HCT116 (cell line): ENCODE measurements at regions not wholly inside any gene's neighbourhood (a gene's known extent, or its start where the extent isn't known, plus 50 kb on each side); places are given as distances from the start of the nearest gene placed in this dataset.

Experiments used
- ATAC-seq: fragments of 200-7000 bp; cut with Tn5 transposase; 2 replicates; pipeline ENCODE4 v1.9.1; 2020; ENCODE audit warnings: mild to moderate bottlenecking, moderate library complexity
- BruUV-seq: library from RNA; stranded (reverse); fragments of 400-500 nt; replicated peaks from 2 replicates; lab custom pipeline; 2021; lab: Mats Ljungman, UMichigan
- CTCF ChIA-PET: fragments of 300-600 bp; sonication (Branson Sonifier 250); formaldehyde crosslinking; loops from one replicate; lab custom pipeline; 2021; ENCODE audit warnings: antibody characterized with exemption; lab: Charles Lee
- POLR2A ChIA-PET: fragments of 300-600, 350-600 bp; sonication (Branson Sonifier 250); formaldehyde crosslinking; loops from one replicate; lab custom pipeline; 2021; ENCODE audit warnings: antibody characterized with exemption; lab: Charles Lee
- RAD21 ChIA-PET, 2 experiments: fragments of 300-600 bp; sonication (Branson Sonifier 250); formaldehyde crosslinking; loops; one replicate each; lab custom pipeline; 2023; ENCODE audit warnings: low total read pairs in 2 of 2; ENCODE audit not compliant: uncharacterized antibody in 2 of 2, unreplicated experiment in 2 of 2, low non-redundant PET in 1 of 2; lab: Charles Lee
- DNase-seq: peaks from one replicate; pipeline ENCODE4 v3.0.0-alpha.2; 2010; ENCODE audit warnings: low read depth, low spot score
- H2AFZ ChIP-seq: fragments of 200-600 bp; shearing (Covaris generic), sonication (generic); 2 replicates; pipeline ENCODE4 v1.6.1; 2017; ENCODE audit warnings: low read depth, mixed run types, mixed read lengths, antibody characterized with exemption, low read length; ENCODE audit not compliant: poor library complexity, severe bottlenecking
- H3K27ac ChIP-seq: 2 replicates; pipeline ENCODE4 v1.5.1; 2012; ENCODE audit warnings: low read depth, low read length
- H3K27me3 ChIP-seq: fragments of 200-600 bp; sonication (generic); 2 replicates; pipeline ENCODE4 v1.6.1; 2016; ENCODE audit warnings: mixed run types, low read length, mixed read lengths; ENCODE audit not compliant: insufficient read depth
- H3K36me3 ChIP-seq, 2 experiments: fragments of 200-500 bp in 1 of 2; fragments of 200-600 bp in 1 of 2; sonication (Bioruptor generic) in 1 of 2; sonication (generic) in 1 of 2; 2 replicates each; pipeline versions ENCODE4 v1.5.1 to v1.6.1; 2014 to 2016; ENCODE audit warnings: low read length in 2 of 2, inconsistent platforms in 1 of 2, mixed read lengths in 1 of 2, mixed run types in 1 of 2; ENCODE audit not compliant: insufficient read depth in 2 of 2, control insufficient read depth in 1 of 2
- H3K4me1 ChIP-seq, 2 experiments: fragments of 200-600 bp in 1 of 2; sonication (generic) in 1 of 2; 2 replicates each; pipeline versions ENCODE4 v1.5.1 to v1.6.1; 2012 to 2017; ENCODE audit warnings: low read length in 2 of 2, inconsistent platforms in 1 of 2, mild to moderate bottlenecking in 1 of 2, mixed read lengths in 1 of 2, mixed run types in 1 of 2, moderate library complexity in 1 of 2; ENCODE audit not compliant: insufficient read depth in 2 of 2, control insufficient read depth in 1 of 2
- H3K4me2 ChIP-seq: fragments of 200-600 bp; sonication (generic); 2 replicates; pipeline ENCODE4 v1.6.1; 2017; ENCODE audit warnings: mixed run types, low read length, mixed read lengths
- H3K4me3 ChIP-seq, 2 experiments: fragments of 200-600 bp in 1 of 2; sonication (generic) in 1 of 2; replicated peaks in 1 of 2; 2 replicates each; pipeline ENCODE4 v1.5.1; 2011 to 2016; ENCODE audit warnings: low read length in 2 of 2, control low read depth in 1 of 2, low read depth in 1 of 2, mild to moderate bottlenecking in 1 of 2, mixed read lengths in 1 of 2, mixed run types in 1 of 2
- H3K79me2 ChIP-seq: fragments of 200-600 bp; sonication (generic); 2 replicates; pipeline ENCODE4 v1.6.1; 2017; ENCODE audit warnings: mild to moderate bottlenecking, mixed run types, low read length, moderate library complexity, mixed read lengths; ENCODE audit not compliant: insufficient read depth
- H3K9ac ChIP-seq: fragments of 200-600 bp; sonication (generic); 2 replicates; pipeline ENCODE4 v1.6.1; 2016; ENCODE audit warnings: low read length, mixed read lengths
- H3K9me2 ChIP-seq: fragments of 200-600 bp; sonication (generic), shearing (Covaris generic); 2 replicates; pipeline ENCODE4 v1.6.1; 2017; ENCODE audit warnings: mixed run types, mild to moderate bottlenecking, moderate library complexity; ENCODE audit not compliant: insufficient read depth
- H3K9me3 ChIP-seq, 2 experiments: fragments of 200-500 bp in 1 of 2; fragments of 200-600 bp in 1 of 2; sonication (Bioruptor generic) in 1 of 2; sonication (generic) in 1 of 2; 2 replicates each; pipeline ENCODE4 v1.6.1; 2014 to 2017; ENCODE audit warnings: low read length in 2 of 2, mixed read lengths in 2 of 2, inconsistent platforms in 1 of 2, low read depth in 1 of 2, mild to moderate bottlenecking in 1 of 2, mixed run types in 1 of 2, moderate library complexity in 1 of 2; ENCODE audit not compliant: control insufficient read depth in 1 of 2, insufficient read depth in 1 of 2
- H4K20me1 ChIP-seq: fragments of 200-600 bp; sonication (generic), shearing (Covaris generic); 2 replicates; pipeline ENCODE4 v1.6.1; 2017; ENCODE audit warnings: mixed run types, mild to moderate bottlenecking, moderate library complexity; ENCODE audit not compliant: insufficient read depth
- CTCF ChIP-seq, 3 experiments: fragments of 200-600 bp in 1 of 3; sonication (generic) in 1 of 3; IDR thresholded peaks in 2 of 3; conservative IDR thresholded peaks in 1 of 3; 2 replicates each; pipeline ENCODE4 v1.5.1; 2012 to 2017; ENCODE audit warnings: low read depth in 2 of 3, low read length in 2 of 3, antibody characterized with exemption in 1 of 3, borderline replicate concordance in 1 of 3, control low read depth in 1 of 3, mild to moderate bottlenecking in 1 of 3, mixed read lengths in 1 of 3, mixed run types in 1 of 3, moderate library complexity in 1 of 3; ENCODE audit not compliant: insufficient read depth in 1 of 3
- EGR1 ChIP-seq: IDR thresholded peaks from 2 replicates; pipeline ENCODE4 v1.6.1; 2012; ENCODE audit warnings: low read depth
- ELF1 ChIP-seq: IDR thresholded peaks from 2 replicates; pipeline ENCODE4 v1.6.1; 2012; ENCODE audit warnings: low read depth, borderline replicate concordance
- EZH2phosphoT487 ChIP-seq: fragments of 200-600 bp; IDR thresholded peaks from 2 replicates; pipeline ENCODE4 v1.6.1; 2018; ENCODE audit warnings: antibody characterized with exemption, borderline replicate concordance
- FOSL1 ChIP-seq: IDR thresholded peaks from 2 replicates; pipeline ENCODE4 v1.6.1; 2012; ENCODE audit warnings: low read depth
- MAX ChIP-seq: IDR thresholded peaks from 2 replicates; pipeline ENCODE4 v1.6.1; 2012
- POLR2A ChIP-seq: IDR thresholded peaks from 2 replicates; pipeline ENCODE4 v1.7.0; 2011; ENCODE audit warnings: borderline replicate concordance; ENCODE audit not compliant: insufficient read depth, insufficient read length; ENCODE audit errors: extremely low read depth
- POLR2AphosphoS5 ChIP-seq: IDR thresholded peaks from 2 replicates; pipeline ENCODE4 v1.6.1; 2011; ENCODE audit warnings: mild to moderate bottlenecking, low read depth, low read length, moderate library complexity
- REST ChIP-seq: IDR thresholded peaks from 2 replicates; pipeline ENCODE4 v1.6.1; 2012; ENCODE audit warnings: low read depth
- SIN3A ChIP-seq: IDR thresholded peaks from 2 replicates; pipeline ENCODE4 v1.6.1; 2012; ENCODE audit warnings: low read depth
- TCF7L2 ChIP-seq: IDR thresholded peaks from 2 replicates; pipeline ENCODE4 v1.7.0; 2011; ENCODE audit warnings: borderline replicate concordance, inconsistent platforms; ENCODE audit not compliant: insufficient read depth, insufficient read length; ENCODE audit errors: extremely low read depth
- intact Hi-C: fragments of 100-400 bp; cut with micrococcal nuclease; formaldehyde crosslinking; loops from 2 replicates; pipeline ENCODE4 v1.10.0; 2022

GRCh38 chr14:83908419-83908818, 1621.5 kb upstream of the FLRT2 start:
- H3K9me3 ChIP-seq, result peaks cover 5 to 26% of the 10 kb centered on the region in 2 experiments; a peak in 3 of 4 replicates
- no peak for ATAC-seq
- no peaks in the 10 kb centered on the region for H4K20me1 ChIP-seq
- no peaks in the 10 kb centered on the region for H3K9me2 ChIP-seq
- intact Hi-C loops, result no loop called here
- no peaks in the 10 kb centered on the region for H3K4me1 ChIP-seq
- no peak overlapping the region for H3K4me2 ChIP-seq
- TF ChIP-seq MAX (no peak), SIN3A (no peak), POLR2AphosphoS5 (no peak), CTCF (IDR thresholded peaks at IDR 0.05 in 2 of 3, conservative IDR thresholded peaks at IDR 0.05 in 1 of 3; ENCODE audit: borderline replicate concordance in 1 of 3, insufficient read depth in 1 of 3, low read depth in 2 of 3, low read length in 2 of 3) (no peak), EGR1 (no peak), ELF1 (no peak), POLR2A (no peak), FOSL1 (no peak), TCF7L2 (no peak), EZH2phosphoT487 (no peak), REST (no peak)
- H3K9ac ChIP-seq, result no peak overlapping the region
- ChIA-PET RAD21 (no interaction called here), POLR2A (no interaction called here), CTCF (no interaction called here)
- H3K36me3 ChIP-seq, result no peaks in the 10 kb centered on the region
- H2AFZ ChIP-seq, result no peak overlapping the region
- H3K27me3 ChIP-seq, result no peaks in the 10 kb centered on the region
- BruUV-seq, result no TSS peak
- no peaks in the 10 kb centered on the region for H3K79me2 ChIP-seq
- H3K27ac ChIP-seq, result no peak overlapping the region
- no peak for DNase-seq
- H3K4me3 ChIP-seq, result no peak overlapping the region
